Hepatocyte (in vitro differentiated cells): ENCODE measurements at regions not wholly inside any gene's neighbourhood (a gene's known extent, or its start where the extent isn't known, plus 50 kb on each side); places are given as distances from the start of the nearest gene placed in this dataset.
"Not testable (repeated sequence)": the region's sequence is repeated elsewhere in the genome, so short reads cannot be mapped to it uniquely, and the experiment has no call there.

Source experiments
- CTCF ChIP-seq: fragments of 200-600 bp; sonication (generic); IDR thresholded peaks from 2 replicates; pipeline ENCODE4 v1.5.1; 2016; ENCODE audit warnings: antibody characterized with exemption, mild to moderate bottlenecking; ENCODE audit not compliant: poor library complexity
- EZH2phosphoT487 ChIP-seq: fragments of 200-600 bp; sonication (generic); IDR thresholded peaks from one replicate; pipeline ENCODE4 v1.6.1; 2018; ENCODE audit warnings: antibody characterized with exemption, mild to moderate bottlenecking, low read depth, moderate library complexity; ENCODE audit not compliant: unreplicated experiment, severe bottlenecking

GRCh38 chr10:30159614-30160013 is 100.2 kb upstream of the JCAD start:
- TF ChIP-seq CTCF, EZH2phosphoT487: not testable (repeated sequence)
